Choroid plexus epithelial cell (primary cell): ENCODE measurements at regions not wholly inside any gene's neighbourhood (a gene's known extent, or its start where the extent isn't known, plus 50 kb on each side); places are given as distances from the start of the nearest gene placed in this dataset.

ENCODE experiments used
- DNase-seq: peaks from one replicate; pipeline ENCODE4 v3.0.0-alpha.2; 2010; ENCODE audit warnings: low read depth
- H3K4me3 ChIP-seq: 2 replicates; pipeline ENCODE4 v1.5.1; 2011; ENCODE audit warnings: low read depth, mild to moderate bottlenecking, control low read depth, low read length, moderate library complexity
- TF ChIP-seq, protein P1 (sequence below): conservative IDR thresholded peaks from 2 replicates; pipeline ENCODE4 v1.5.1; 2011; ENCODE audit warnings: low read depth, mild to moderate bottlenecking, control low read depth, inconsistent platforms, low read length, moderate library complexity

DNA sequence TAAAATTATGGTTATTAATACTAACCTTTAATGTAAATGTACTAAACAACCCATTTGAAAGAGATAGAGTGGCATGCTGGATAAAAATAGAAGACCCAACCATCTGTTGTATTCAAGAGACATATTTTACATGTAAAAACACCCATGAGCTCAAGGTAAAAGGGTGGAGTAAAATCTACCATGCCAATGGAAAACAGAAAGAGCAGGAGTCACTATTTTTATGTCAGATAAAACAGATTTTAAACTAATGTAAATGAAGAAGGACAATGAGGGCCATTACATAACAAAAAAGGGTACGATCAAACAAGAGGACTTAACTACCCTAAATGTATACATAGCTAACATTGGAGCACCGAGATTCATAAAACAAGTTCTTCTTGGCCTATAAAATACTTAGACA lies 66.3 kb downstream of the ITM2A start:
- no peak for DNase-seq
- H3K4me3 ChIP-seq: no peak overlapping the region
- TF ChIP-seq, protein P1, sequence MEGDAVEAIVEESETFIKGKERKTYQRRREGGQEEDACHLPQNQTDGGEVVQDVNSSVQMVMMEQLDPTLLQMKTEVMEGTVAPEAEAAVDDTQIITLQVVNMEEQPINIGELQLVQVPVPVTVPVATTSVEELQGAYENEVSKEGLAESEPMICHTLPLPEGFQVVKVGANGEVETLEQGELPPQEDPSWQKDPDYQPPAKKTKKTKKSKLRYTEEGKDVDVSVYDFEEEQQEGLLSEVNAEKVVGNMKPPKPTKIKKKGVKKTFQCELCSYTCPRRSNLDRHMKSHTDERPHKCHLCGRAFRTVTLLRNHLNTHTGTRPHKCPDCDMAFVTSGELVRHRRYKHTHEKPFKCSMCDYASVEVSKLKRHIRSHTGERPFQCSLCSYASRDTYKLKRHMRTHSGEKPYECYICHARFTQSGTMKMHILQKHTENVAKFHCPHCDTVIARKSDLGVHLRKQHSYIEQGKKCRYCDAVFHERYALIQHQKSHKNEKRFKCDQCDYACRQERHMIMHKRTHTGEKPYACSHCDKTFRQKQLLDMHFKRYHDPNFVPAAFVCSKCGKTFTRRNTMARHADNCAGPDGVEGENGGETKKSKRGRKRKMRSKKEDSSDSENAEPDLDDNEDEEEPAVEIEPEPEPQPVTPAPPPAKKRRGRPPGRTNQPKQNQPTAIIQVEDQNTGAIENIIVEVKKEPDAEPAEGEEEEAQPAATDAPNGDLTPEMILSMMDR: no peak

DNA sequence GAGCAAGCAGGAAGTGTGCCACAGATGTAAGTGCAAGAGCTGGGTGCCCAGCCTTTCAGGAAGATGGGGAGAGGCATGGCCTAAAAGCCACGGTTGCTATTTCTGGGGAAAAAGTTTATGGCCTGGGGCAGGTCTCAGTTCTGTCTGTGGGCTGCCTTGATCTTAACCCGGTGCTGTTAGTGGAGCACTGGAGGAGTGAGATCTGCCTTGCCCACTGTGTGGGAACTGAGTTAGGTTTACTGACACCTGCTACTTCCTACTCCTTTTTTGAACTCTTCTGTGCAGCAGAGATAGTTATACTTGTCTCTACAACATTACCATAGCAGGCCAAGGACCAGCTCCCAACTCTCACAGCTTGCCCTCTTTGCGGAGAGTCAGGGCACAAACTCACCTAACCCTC lies 76.5 kb downstream of the ITM2A start:
- no peak for DNase-seq
- no peak overlapping the region for H3K4me3 ChIP-seq
- TF ChIP-seq, protein P1: no peak

DNA sequence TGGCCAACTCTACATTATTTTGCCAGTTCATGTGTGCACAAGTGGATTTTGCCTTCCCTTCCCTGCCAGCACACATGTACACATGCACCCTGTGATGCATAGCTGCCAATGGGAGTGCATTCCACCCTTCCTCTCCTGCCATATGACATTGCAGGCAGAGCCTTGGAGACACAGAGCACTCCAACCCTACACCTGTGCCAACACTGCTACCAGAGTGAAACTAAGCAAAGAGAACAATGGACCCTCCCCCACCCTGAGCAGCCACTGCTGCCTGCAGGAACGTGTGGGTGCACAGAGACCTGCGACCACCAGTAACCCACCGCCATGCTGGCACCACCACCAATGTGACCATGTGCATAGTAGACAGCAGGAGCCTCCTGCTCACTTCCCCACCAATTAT lies 78.4 kb downstream of the ITM2A start:
- TF ChIP-seq, protein P1: no peak
- no peak overlapping the region for H3K4me3 ChIP-seq
- no peak for DNase-seq

DNA sequence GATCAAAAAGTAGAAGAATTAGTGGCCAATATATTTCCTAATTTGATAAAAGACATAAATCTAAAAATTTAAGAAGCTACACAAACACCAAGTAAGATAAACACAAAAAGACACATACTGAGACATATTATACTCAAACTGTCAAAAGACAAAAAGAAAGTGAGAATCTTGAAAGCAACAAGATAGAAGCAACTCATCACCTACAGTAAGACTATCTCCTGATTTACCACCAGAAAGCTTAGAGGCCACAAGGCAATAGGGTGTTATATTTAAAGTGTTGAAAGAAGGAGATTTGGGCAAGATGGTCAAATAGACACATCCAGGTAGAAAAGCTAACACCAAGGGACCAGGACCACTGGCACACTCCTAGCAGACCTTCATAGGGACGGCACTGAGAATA lies 79.4 kb downstream of the ITM2A start:
- DNase-seq: no peak
- H3K4me3 ChIP-seq: no peak overlapping the region
- TF ChIP-seq, protein P1: no peak

DNA sequence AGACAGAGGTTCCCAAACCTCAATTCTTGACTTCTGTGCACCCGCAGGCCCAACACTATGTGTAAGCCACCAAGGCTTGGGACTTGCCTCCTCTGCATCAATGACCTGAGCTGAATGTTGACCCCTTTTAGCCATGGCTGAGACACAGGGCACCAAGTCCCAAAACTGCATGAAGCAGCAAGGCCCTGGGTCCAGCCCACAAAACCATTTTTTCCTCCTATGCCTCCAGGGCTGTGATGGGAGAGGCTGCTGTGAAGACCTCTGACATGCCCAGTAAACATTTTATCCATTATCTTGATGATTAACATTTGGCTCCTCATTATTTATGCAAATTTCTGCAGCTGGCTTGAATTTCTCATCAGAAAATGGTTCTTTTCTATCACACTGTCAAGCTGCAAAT lies 85.4 kb downstream of the ITM2A start:
- no peak overlapping the region for H3K4me3 ChIP-seq
- TF ChIP-seq, protein P1: no peak
- DNase-seq: no peak

DNA sequence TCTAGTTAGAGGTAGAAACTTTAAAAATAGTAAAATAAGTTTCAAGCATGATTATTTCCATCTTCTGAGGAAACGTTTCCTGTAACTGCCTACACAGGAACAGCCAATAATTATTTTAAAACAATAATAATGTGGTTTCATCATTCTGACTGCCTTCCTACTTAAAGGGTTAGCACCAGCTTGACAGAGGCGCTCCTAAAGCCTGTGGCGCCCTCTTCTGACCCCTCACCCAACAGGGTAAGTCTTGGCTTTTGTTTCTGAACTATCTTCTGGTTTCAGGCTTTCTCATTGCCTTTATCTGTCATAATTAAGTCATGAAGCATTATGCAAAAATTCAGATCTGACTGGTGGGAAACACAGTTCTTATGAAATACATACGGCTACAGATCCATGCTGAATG lies 96.7 kb downstream of the ITM2A start:
- peak; percentile 3 for DNase-seq
- TF ChIP-seq, protein P1: peak; percentile 17
- H3K4me3 ChIP-seq: no peak overlapping the region

DNA sequence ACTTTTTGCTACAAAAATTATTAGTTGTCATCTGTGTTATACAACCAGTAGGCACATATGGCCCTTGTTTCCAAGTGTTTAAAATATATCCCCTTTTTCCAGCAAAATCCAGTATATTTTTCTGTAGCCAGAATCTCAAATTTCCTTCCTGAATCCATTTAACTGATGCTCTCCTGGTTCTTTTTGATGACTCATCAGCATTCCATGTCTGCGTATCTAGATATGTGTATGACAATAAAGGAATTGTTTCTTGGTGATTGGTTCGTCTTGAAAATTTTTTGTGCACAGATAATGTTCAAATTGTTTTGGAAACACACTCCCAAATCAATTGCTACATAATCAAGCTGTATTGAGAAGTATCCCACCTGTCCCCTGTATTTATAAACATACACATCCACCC lies 98.3 kb downstream of the ITM2A start:
- no peak for DNase-seq
- H3K4me3 ChIP-seq: no peak overlapping the region
- TF ChIP-seq, protein P1: no peak
